ENCODE measurements at regions not wholly inside any gene's neighbourhood (a gene's known extent, or its start where the extent isn't known, plus 50 kb on each side); places are given as distances from the start of the nearest gene placed in this dataset.

DNA sequence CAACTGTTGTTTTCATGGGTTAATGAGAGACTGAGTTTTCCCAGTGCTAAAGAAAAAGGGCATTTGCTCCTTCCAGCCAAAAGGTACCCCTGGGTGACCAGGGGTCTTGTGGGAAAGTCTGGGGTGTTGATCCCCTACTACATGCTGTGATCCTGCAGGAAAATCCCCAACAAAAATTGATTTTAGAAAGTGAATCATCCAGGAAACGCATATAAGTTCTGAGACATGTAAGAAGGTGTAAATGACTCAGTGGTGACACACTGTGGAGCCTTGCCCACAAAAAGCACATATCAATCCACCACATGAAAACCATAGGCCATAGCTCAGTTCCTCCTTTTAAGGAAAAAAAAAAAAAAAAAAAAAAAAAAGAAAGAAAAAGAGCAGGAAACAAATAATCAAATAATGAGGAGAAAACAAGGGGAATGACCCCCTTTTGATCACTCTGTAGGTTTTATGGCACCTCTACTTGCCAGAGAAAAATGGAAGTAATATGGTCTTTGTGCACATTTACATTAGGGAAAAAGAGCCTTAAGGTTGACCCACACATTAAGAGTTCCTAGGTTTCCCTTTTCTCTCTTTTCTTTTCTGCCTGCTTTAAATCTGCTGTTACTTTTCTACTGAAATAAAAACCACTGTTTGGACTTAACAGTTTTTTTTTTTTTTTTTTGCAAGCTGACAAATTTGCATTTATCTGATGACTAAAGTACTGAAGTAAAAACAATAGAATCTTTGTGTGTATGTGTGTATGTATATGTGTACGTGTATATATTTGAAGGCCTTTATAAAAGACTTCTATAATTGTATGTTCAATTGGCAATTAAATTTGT lies 386.0 kb downstream of the KIF20B start:
- TF ChIP-seq CTCF (CRISPR knock-in tag; IDR thresholded peaks at IDR 0.05): no peak
- TF ChIP-seq SIN3A (IDR thresholded peaks at IDR 0.05; ENCODE audit: borderline replicate concordance, low read depth, low read length): no peak

Data from HepG2 (cell line).